Stimulated activated naive B cell treated with anti-CD40 and anti-IgM and Interleukin-4, amounts not matched to agents 10 μg/mL and 1 μg/mL and 100 μg/mL, for 72 hours (primary cell): ENCODE measurements at regions not wholly inside any gene's neighbourhood (a gene's known extent, or its start where the extent isn't known, plus 50 kb on each side); places are given as distances from the start of the nearest gene placed in this dataset.
"Not testable (repeated sequence)": the region's sequence is repeated elsewhere in the genome, so short reads cannot be mapped to it uniquely, and the experiment has no call there.

Experiments
- ATAC-seq, 2 donors: fragments of 150-1000 bp; cut with Tn5 transposase; replicated peaks; 2 replicates each; pipeline ENCODE4 v1.10.0; 2021; ENCODE audit warnings: moderate library complexity in 1 of 2
- DNase-seq: peaks from one replicate; pipeline ENCODE4 v3.0.0; 2021
- H3K27ac Mint-ChIP-seq: one replicate; pipeline ENCODE4 v1.8.0; 2022; ENCODE audit warnings: mild to moderate bottlenecking, mixed read lengths
- H3K27me3 Mint-ChIP-seq, 2 donors: one replicate each; pipeline ENCODE4 v1.8.0; 2022; ENCODE audit warnings: mixed read lengths in 2 of 2
- H3K36me3 Mint-ChIP-seq, 2 donors: one replicate each; pipeline ENCODE4 v1.8.0; 2022; ENCODE audit warnings: mixed read lengths in 2 of 2, mild to moderate bottlenecking in 1 of 2
- H3K4me1 Mint-ChIP-seq, 2 donors: one replicate each; pipeline ENCODE4 v1.8.0; 2022; ENCODE audit warnings: mixed read lengths in 2 of 2, mild to moderate bottlenecking in 1 of 2
- H3K4me3 Mint-ChIP-seq, 2 donors: one replicate each; pipeline ENCODE4 v1.8.0; 2022; ENCODE audit warnings: mild to moderate bottlenecking in 2 of 2, mixed read lengths in 2 of 2, moderate library complexity in 1 of 2
- H3K9me3 Mint-ChIP-seq, 2 donors: one replicate each; pipeline ENCODE4 v1.8.0; 2022; ENCODE audit warnings: mixed read lengths in 2 of 2, mild to moderate bottlenecking in 1 of 2

DNA sequence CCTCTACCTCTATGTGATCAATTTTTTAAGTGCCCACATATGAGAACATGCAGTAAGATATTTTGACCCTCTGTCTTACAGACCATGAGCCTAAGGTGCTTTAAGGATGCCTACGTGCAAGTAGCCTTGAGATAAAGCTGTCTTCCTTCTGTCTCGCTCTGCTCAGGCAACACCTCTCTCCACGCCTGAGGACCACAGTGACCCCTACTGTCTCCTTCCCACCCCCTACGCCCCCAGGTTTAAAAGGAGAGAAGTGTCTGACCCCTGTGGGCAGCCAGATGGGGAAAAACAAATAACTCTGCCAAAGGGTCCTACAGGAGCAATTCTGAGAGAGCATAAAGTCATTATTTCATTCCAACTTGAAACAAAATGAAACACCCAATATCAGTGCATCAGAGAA is 286.4 kb upstream of the TMEM132C start:
- Mint-ChIP-seq H3K4me3 (no peak overlapping the region), H3K27me3 (no peaks in the 10 kb centered on the region), H3K36me3 (no peaks in the 10 kb centered on the region), H3K27ac (no peak overlapping the region), H3K4me1 (no peaks in the 10 kb centered on the region), H3K9me3 (peaks cover 10 to 11% of the 10 kb centered on the region in 2 donors)
- ATAC-seq = no peak
- DNase-seq = no peak

DNA sequence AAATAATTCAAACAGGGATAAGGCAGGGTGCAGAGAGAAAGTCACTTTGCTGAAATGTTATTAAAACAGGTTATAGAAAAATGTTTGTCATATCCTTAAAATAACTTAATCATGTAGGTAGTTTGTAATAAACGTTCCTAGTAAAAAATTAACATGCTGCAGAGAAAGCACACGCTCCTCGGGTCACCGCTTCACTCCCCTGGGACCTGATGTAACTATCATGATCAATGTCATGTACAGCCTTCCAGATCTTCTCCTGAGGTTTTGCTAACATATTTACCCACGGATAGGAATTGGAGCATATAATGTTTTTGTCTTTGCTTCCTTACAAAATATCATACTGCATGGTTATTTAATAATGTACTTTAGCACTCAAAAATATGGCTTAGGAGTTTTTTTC is 285.1 kb upstream of the TMEM132C start:
- ATAC-seq = no peak

DNA sequence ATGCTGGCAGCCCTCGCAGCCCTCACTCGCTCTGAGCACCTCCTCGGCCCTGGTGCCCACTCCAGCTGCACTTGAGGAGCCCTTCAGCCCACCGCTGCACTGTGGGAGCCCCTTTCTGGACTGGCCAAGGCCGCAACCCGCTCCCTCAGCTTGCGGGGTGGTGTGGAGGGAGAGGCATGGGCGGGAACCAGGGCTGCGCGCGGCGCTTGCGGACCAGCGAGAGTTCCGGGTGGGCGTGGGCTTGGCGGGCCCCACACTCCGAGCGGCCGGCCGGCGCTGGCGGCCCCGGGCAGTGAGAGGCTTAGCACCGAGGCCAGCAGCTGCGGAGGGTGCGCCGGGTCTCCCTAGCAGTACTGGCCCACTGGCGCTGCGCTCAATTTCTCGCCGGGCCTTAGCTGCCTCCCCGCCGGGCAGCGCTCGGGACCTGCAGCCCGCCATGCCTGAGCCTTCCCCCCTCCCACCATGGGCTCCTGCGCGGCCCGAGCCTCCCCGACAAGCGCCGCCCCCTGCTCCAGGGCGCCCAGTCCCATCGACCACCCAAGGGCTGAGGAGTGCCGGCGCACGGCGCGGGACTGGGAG is 283.7 kb upstream of the TMEM132C start:
- H3K9me3 Mint-ChIP-seq, H3K27ac Mint-ChIP-seq, H3K27me3 Mint-ChIP-seq, DNase-seq, H3K4me1 Mint-ChIP-seq, H3K4me3 Mint-ChIP-seq, ATAC-seq, H3K36me3 Mint-ChIP-seq: not testable (repeated sequence)

More for the DNA sequence above, 285.1 kb upstream of the TMEM132C start:
- Mint-ChIP-seq H3K27ac (no peak overlapping the region), H3K27me3 (no peaks in the 10 kb centered on the region), H3K4me3 (no peak overlapping the region), H3K9me3 (peaks cover 6 to 10% of the 10 kb centered on the region in 2 donors), H3K36me3 (no peaks in the 10 kb centered on the region), H3K4me1 (no peaks in the 10 kb centered on the region)
- DNase-seq = no peak

DNA sequence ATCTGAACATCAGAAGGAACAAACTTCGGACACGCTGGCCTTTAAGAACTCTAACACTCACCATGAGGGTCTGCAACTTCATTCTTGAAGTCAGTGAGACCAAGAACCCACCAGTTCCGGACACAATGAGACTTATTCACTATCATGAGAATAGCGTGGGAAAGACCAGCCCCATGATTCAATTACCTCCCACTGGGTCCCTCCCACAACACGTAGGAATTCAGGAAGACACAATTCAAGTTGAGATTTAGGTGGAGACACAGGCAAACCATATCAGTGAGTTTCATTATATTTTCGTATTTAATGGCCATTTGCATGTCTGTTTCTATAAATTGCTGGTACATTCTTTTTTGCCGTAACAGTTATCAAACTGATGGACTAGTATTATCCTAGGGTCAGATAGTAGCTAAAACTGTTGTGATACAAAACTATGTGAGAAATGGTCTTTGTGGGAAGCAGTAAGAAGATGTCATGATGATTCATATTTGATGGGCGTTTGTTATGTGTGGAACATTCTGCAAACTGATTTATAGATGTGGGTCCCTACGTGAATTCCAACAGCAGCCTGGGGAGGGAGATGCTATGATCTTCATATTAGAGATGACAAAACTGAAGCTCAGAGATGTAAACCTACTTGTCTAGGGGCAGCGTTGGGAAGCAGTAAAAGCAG is 282.4 kb upstream of the TMEM132C start:
- ATAC-seq = no peak
- no peaks in the 10 kb centered on the region for H3K27me3 Mint-ChIP-seq
- DNase-seq = no peak
- peaks cover 4 to 7% of the 10 kb centered on the region in 2 donors for H3K9me3 Mint-ChIP-seq
- no peaks in the 10 kb centered on the region for H3K4me1 Mint-ChIP-seq
- no peaks in the 10 kb centered on the region for H3K36me3 Mint-ChIP-seq
- H3K27ac Mint-ChIP-seq = no peak overlapping the region
- no peak overlapping the region for H3K4me3 Mint-ChIP-seq

DNA sequence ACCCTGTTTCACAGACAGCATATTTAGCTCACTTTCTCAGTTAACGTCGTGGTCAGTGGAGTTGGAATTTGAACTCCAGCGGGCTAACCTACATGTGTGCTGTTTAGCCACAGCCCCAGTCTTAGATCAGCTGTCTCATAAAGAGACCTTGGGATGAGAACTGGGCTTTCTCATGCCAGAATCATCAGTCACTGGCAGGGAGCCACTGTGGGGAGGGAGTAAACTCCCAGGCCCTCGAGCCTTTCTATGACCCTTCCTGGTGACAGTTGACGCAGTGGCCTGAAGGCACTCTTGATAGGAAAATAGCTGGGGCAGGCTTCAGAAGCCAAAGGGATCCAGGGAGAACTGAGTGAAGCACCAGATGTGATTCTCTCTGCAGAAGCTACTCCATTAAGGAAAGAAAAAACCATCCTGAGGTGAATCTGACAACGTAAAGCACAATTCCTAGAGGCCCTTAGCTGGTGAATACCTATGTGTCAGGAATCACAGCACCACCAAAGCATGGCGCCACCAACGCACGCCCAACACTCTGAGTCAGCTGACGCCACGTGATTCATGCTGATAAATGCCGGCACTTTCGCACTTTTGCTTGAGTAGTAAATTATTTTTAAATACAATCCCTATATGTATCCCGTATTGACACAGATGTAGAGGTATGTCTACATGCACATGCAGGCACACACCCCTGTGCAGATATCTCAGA is 279.6 kb upstream of the TMEM132C start:
- H3K27ac Mint-ChIP-seq = no peak overlapping the region
- ATAC-seq = no peak
- DNase-seq = no peak
- peaks cover 4 to 7% of the 10 kb centered on the region in 2 donors for H3K9me3 Mint-ChIP-seq
- H3K4me3 Mint-ChIP-seq = no peak overlapping the region
- no peaks in the 10 kb centered on the region for H3K27me3 Mint-ChIP-seq
- no peaks in the 10 kb centered on the region for H3K4me1 Mint-ChIP-seq
- no peaks in the 10 kb centered on the region for H3K36me3 Mint-ChIP-seq

DNA sequence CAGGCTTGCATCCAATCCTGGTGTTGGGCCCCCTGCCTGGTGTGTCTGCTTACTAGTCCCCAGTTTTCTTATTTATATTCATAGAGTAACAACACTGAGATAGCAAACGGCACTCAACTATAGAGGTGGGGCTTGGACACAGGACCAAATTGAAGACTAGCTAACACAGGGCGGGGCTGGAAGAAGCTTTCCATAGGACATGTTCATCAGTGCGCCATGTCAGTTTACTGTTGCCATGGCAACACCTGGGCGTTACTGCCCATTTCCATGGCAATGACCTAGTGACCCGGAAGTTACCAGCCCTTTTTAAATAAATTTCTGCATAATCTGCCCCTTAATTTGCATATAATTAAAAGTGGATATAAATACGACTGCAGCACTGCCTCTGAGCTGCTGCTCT is 275.5 kb upstream of the TMEM132C start:
- ATAC-seq (no peak), DNase-seq (no peak)
- no peaks in the 10 kb centered on the region for H3K27me3 Mint-ChIP-seq
- no peak overlapping the region for H3K27ac Mint-ChIP-seq
- H3K4me3 Mint-ChIP-seq = no peak overlapping the region
- no peaks in the 10 kb centered on the region for H3K4me1 Mint-ChIP-seq
- H3K36me3 Mint-ChIP-seq = no peaks in the 10 kb centered on the region
- peaks cover 3 to 4% of the 10 kb centered on the region in 2 donors for H3K9me3 Mint-ChIP-seq

DNA sequence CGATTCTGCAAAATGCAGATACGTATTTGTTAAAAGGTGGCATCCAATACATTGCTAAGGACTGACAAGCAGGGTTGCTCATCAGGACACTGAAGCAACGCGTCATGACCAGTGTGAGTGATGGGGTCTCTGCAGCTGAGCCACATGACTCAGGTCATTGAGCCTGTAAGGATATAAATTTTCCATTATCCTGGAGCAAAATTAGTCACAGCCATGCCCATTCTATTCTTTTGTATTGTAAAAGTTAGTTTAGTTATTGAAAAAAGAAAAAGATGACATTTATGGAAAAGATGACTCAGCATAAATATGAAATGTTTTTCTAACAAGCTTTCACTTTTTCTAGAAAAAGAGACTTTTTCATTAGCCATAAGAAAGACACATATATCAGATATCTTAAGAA is 268.0 kb upstream of the TMEM132C start:
- no peaks in the 10 kb centered on the region for H3K27me3 Mint-ChIP-seq
- no peaks in the 10 kb centered on the region for H3K36me3 Mint-ChIP-seq
- no peak for DNase-seq
- H3K4me3 Mint-ChIP-seq = no peak overlapping the region
- no peaks in the 10 kb centered on the region for H3K4me1 Mint-ChIP-seq
- no peak for ATAC-seq
- no peak overlapping the region for H3K27ac Mint-ChIP-seq
- peaks cover 4 to 5% of the 10 kb centered on the region in 2 donors for H3K9me3 Mint-ChIP-seq

DNA sequence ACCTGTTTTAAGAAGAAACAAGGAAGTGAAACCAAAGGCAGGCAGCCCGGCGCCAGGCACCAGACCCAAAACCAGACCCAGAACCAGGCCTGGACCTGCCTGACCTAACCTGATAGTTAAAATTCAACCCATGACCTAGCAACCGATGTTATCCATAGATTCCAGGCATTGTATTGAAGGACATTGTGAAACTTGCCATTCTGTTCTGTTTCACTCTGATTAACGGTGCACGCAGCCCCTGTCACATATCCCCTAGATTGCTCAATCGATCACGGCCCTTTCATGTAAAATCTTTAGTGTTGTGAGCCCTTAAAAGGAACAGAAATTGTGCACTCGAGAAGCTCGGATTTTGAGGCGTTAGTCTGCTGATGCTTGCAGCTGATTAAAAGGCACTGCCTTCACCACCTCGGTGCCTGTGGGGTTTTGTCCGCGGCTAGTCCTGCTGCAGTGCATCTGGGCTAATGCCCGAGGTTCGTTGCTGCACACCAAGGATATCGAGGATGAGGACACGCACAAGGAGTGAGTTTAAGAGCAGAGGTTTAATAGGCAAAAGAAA is 262.5 kb upstream of the TMEM132C start:
- H3K27me3 Mint-ChIP-seq = no peaks in the 10 kb centered on the region
- ATAC-seq (no peak), DNase-seq (no peak)
- peaks cover 6 to 7% of the 10 kb centered on the region in 2 donors for H3K9me3 Mint-ChIP-seq
- H3K4me1 Mint-ChIP-seq = no peaks in the 10 kb centered on the region
- no peak overlapping the region for H3K4me3 Mint-ChIP-seq
- H3K36me3 Mint-ChIP-seq = no peaks in the 10 kb centered on the region
- H3K27ac Mint-ChIP-seq = no peak overlapping the region

DNA sequence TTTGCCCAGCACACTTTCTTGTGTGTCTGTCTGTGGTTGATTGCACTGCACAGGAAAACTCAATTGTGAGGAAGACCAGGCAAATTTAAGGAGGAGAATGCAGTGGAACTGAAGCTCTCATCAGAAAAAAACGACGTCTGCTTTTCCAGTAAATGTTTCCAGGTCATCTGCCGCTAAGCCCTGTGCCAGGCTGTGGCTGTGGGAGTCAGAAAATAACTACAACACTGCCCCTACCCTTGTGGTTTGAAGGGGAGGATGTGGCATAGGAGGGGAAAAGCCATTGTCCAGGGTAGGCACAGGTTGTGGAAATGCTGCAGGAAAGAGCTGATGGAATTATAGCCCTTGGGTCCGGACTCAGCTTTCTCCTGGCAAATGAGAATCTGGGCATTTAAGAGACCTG is 259.7 kb upstream of the TMEM132C start:
- Mint-ChIP-seq H3K27me3 (no peaks in the 10 kb centered on the region), H3K4me3 (no peak overlapping the region), H3K27ac (no peak overlapping the region), H3K9me3 (peaks cover 6% of the 10 kb centered on the region in 2 donors), H3K4me1 (no peaks in the 10 kb centered on the region), H3K36me3 (no peaks in the 10 kb centered on the region)
- no peak for ATAC-seq
- no peak for DNase-seq

DNA sequence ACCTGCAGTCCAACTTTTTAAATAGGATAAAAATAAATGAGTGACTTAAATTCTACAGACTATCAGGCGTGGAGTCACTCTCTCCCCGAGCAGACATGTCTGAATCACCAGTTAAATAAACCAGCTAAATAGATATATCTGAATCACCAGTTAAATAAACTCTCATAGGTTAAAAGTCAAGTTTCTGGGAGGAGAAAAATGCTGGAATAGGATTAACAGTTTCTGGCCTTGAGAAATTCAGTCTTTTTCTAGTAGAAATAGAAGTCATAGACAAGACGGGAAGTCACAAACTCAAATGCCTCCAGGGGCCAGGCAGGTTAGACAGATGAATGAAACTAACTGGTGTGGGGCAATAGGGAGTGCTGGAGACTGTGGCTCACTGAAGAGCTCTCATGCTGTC is 258.6 kb upstream of the TMEM132C start:
- peaks cover 6% of the 10 kb centered on the region in 2 donors for H3K9me3 Mint-ChIP-seq
- DNase-seq (no peak), ATAC-seq (no peak)
- H3K27me3 Mint-ChIP-seq = no peaks in the 10 kb centered on the region
- H3K36me3 Mint-ChIP-seq = no peaks in the 10 kb centered on the region
- no peak overlapping the region for H3K27ac Mint-ChIP-seq
- no peak overlapping the region for H3K4me3 Mint-ChIP-seq
- no peaks in the 10 kb centered on the region for H3K4me1 Mint-ChIP-seq

DNA sequence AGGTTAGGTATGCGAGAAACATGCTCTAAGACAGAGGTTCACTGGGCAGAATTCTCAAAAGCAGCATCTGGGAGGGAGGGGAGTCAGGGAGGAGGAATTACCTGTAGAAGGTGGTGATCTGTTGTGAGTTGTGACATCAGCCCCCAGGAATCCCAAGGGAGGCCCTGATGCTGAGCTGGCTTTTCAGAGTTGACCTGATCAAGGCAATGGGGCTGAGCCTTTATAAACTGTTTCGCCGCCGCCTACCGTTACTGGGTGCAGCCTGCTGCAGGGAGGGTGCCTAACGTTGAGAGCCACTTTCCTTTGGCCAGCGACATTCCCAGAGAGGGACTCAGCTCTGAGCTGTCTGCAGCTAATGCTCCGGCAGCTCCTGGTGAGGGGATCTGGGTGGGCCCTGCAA is 257.9 kb upstream of the TMEM132C start:
- no peak for ATAC-seq
- H3K9me3 Mint-ChIP-seq = peaks cover 6% of the 10 kb centered on the region in 2 donors
- no peak overlapping the region for H3K4me3 Mint-ChIP-seq
- no peaks in the 10 kb centered on the region for H3K27me3 Mint-ChIP-seq
- DNase-seq = no peak
- no peaks in the 10 kb centered on the region for H3K4me1 Mint-ChIP-seq
- no peaks in the 10 kb centered on the region for H3K36me3 Mint-ChIP-seq
- no peak overlapping the region for H3K27ac Mint-ChIP-seq

DNA sequence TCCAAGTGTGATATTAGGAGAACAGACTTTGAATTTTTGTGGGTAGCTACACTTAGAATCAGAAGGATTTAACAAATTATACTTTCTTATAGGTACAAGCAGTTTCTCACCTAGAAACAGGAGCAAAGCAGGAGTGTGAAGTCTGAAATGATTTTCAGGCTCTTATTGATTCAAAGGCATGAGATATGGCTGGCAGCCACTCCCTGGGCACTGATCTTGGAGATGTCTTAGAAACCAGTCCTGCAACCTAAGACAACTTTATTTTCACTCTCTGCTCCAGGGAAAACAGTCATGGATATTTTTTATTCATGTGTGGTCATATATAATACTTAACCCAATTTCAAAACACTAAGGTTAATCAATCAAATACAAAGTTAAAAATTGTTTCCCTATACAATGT is 254.9 kb upstream of the TMEM132C start:
- Mint-ChIP-seq H3K9me3 (peaks cover 0 to 2% of the 10 kb centered on the region in 2 donors), H3K27ac (no peak overlapping the region), H3K4me1 (no peaks in the 10 kb centered on the region), H3K4me3 (no peak overlapping the region), H3K36me3 (no peaks in the 10 kb centered on the region), H3K27me3 (no peaks in the 10 kb centered on the region)
- DNase-seq (no peak), ATAC-seq (no peak)

DNA sequence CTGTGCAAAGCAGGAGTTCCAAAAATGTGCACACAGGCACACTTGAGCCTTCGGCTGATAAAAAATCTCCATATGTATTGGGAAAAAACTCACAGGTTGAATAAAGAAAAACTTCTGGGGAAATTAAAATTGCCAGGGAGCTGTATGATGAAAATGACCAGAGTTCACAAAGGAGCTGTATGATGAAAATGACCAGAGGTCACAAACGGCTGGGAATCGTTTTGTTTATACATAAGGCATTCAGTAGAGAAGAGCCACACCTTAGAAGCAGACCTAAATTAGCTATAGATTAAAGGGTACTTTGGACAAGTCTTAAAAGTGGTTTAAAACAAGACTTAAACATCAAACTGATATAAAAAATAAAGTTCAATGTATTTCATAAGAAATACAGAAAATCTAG is 251.7 kb upstream of the TMEM132C start:
- ATAC-seq = no peak
- H3K27ac Mint-ChIP-seq = no peak overlapping the region
- no peak for DNase-seq
- no peaks in the 10 kb centered on the region for H3K27me3 Mint-ChIP-seq
- H3K4me3 Mint-ChIP-seq = no peak overlapping the region
- no peaks in the 10 kb centered on the region for H3K36me3 Mint-ChIP-seq
- H3K9me3 Mint-ChIP-seq = peaks cover 6 to 8% of the 10 kb centered on the region in 2 donors
- H3K4me1 Mint-ChIP-seq = no peaks in the 10 kb centered on the region

DNA sequence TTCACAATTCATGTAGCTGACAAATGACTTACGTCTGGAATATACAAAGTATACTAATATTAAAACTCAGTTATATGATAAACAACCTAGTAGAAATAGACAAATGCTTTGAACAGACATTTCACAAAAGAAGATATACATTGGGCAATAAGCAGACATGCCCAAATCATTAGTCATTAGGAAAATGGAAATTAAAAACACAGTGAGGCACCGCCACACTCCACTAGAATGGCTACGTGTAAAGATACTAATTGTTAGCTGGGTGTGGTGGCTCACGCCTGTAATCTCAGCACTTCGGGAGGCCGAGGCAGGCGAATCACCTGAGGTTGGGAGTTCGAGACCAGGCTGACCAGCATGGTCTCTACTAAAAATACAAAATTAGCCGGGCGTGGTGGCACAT is 248.9 kb upstream of the TMEM132C start:
- Mint-ChIP-seq H3K27me3 (no peaks in the 10 kb centered on the region), H3K9me3 (peaks cover 8% of the 10 kb centered on the region in 2 donors), H3K4me1 (no peaks in the 10 kb centered on the region), H3K4me3 (no peak overlapping the region), H3K36me3 (no peaks in the 10 kb centered on the region), H3K27ac (no peak overlapping the region)
- ATAC-seq = no peak
- DNase-seq = no peak

DNA sequence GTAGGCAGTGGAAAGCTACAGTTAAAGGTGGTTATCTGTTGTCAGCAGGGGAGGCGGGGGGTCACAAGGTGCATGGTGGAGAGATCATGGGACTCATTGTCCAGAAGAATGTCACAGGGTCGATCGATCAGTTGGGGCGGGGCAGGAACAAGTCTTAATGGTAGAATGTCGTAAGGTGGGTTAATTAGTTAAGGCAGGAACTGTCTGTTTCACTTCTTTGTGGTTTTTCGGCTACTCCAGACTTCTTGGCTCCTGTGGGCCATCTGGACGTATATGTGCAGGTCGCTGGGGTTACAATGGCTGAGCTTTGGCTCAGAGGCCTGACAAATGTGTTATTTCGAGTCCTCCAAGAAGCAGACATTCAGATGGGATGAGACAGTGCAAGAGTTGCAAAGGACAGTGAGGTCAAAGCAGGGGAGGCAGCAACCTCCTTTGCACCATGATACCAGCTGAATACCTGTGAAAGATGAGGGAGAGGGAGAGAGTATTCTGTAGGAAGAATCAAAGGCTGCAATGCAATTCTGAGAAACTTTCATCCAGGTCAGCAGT is 246.9 kb upstream of the TMEM132C start:
- ATAC-seq = no peak
- H3K36me3 Mint-ChIP-seq = no peaks in the 10 kb centered on the region
- H3K4me1 Mint-ChIP-seq = no peaks in the 10 kb centered on the region
- no peak overlapping the region for H3K27ac Mint-ChIP-seq
- no peaks in the 10 kb centered on the region for H3K27me3 Mint-ChIP-seq
- no peak overlapping the region for H3K4me3 Mint-ChIP-seq
- H3K9me3 Mint-ChIP-seq = peaks cover 8 to 10% of the 10 kb centered on the region in 2 donors
- DNase-seq = no peak
